GM21737 (cell line): ENCODE measurements at regions not wholly inside any gene's neighbourhood (a gene's known extent, or its start where the extent isn't known, plus 50 kb on each side); places are given as distances from the start of the nearest gene placed in this dataset.

Experiments
- ATAC-seq: cut with Tn5 transposase; IDR thresholded peaks from one replicate; pipeline ENCODE4 v1.9.1; 2021; ENCODE audit warnings: mild to moderate bottlenecking, moderate library complexity; ENCODE audit not compliant: unreplicated experiment

DNA sequence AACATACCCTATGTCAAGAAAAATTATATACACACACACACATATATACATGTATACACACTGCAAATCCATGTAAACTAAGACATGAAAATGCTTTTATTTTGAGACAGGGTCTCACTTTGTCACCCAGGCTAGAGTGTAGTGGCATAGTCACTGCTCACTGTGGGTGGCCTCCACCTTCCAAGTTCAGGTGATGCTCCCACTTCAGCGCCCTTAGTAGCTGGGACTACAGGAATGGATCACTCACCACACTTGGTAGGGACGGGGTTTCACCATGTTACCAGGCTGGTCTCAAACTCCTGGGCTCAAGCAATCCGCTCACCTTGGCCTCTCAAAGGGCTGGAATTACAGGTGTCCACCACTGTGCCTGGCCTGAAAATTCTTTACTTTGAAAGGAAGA, 617.6 kb downstream of the NYAP2 start:
- ATAC-seq = no peak

- no peak for ATAC-seq
Observed at GRCh38 chr2:226011716-226012450, 612.4 kb downstream of the NYAP2 start.

- ATAC-seq = no peak
Observed at GRCh38 chr2:226002438-226002837, 602.9 kb downstream of the NYAP2 start.

DNA sequence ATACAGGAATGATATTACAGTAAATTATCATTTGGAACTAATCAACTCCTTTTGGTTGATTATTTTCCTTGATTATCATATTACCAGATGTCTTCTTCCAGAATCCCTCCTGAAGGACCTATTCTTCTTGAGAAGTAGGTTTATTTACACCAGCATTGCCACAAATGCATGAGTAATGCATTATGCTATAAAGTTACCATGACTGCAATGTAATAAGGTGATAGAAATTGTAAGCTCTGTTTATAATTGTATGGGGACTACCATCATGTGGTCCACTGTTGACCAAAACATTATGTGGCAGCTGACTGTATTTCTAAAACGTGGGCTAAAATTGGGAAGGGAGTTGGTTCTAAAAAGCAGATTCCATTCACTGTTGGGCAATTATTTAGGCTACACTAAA, 602.2 kb downstream of the NYAP2 start:
- no peak for ATAC-seq

DNA sequence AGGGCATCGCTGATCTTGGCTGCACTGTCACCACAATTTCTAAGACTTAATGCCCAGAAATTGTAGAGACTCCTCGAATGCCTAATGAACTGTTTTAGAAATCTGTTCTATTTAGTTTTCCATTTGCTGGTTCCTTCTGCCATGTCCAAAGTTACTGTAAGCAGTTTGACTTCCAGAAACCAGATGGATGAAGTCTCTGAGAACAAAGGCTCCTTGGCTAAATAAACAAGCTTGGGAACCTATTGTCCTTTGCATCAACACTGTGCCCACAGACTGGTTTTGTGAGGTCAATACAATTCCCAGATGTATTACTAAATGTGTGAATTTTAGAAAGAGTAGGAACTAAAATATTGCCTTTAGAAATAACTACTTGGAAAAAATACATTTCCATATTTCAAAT, 600.2 kb downstream of the NYAP2 start:
- no peak for ATAC-seq

DNA sequence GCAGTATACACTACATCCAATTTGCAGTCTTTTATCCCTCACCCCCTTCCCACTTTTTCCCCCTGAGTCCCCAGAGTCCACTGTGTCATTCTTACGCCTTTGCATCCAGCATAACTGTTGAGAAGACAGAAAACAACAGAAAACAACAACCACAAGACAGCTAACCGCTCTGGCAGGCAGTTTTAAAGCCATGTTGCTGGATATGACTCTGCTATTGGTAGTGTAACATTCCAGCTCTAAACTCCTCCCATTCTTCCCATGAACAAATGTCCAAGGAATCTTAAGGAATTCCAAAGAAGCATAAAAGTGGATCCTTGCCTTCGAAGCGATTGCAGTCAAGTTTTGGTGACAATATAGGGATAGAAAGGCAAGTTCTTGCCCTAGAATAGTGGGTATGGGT, 599.1 kb downstream of the NYAP2 start:
- no peak for ATAC-seq

GRCh38 chr2:225998116-225998515, 598.6 kb downstream of the NYAP2 start:
- ATAC-seq = no peak

DNA sequence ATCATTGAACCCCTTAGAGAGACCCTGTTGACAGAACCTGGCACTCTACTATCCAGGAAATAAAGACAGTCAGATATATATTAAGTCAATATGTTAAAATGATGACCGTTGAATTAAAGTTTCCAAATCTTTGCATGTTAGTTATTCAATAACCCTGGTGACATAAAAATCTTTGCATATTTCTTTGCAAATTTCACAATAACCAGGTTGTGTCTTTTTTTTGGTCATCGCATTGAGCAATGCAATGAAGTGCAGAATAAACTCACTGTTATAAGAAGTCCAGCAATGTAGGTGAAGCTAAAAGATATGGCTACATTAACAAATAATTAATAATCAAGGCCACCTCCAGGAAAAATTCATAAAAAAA, 596.9 kb downstream of the NYAP2 start:
- ATAC-seq = no peak

- ATAC-seq = no peak
Observed at GRCh38 chr2:225995796-225996461, 596.4 kb downstream of the NYAP2 start.

DNA sequence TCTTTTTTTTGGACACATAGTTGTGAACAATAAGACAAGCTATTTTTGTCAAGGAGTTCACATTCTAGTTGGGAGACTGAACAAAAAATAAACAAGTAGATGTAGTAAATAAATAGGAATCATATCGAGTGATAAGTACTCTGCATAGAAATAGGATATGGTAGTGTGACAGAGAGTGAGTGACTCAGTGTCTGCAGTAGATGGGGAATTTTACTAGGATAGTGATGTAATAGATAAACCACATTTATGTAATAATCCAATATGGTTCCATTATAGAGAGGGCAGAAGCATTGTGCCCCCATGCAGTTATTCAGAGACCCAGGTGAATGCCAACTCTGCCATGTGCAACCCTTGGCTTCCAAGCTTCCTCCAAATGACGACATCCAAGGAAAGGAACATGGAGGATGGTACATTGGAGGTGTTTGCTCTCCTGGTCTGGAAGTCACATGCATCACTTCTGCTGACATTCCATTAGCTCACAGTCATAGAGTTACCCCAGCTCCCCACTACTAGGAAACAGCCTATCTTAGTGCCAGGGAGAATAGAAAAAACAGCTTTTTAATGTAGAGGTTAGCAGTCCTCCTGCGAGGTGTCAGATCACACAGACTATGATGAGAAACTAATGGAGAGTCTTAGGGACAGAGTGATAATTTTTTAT, 595.4 kb downstream of the NYAP2 start:
- ATAC-seq = no peak

DNA sequence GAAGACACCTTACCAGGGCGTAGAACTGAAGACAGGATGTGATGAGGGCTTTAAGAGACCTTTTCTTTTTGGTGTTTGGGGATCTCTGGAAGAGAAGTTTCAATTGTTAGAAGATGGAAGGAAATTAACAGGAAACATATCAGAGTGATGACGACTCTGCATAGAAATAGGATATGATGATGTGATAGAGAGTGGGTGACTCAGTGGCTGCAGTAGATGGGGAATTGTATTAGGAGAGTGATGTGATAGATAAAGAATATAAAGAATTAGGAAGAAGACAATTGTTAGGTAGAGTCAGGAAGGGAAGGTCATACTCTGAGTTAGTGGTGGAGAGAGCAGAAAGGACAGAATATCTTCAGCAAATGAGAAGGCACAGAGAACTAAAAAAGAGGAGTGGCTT, 593.9 kb downstream of the NYAP2 start:
- ATAC-seq = no peak

- no peak for ATAC-seq
Observed at GRCh38 chr2:225989809-225990208, 590.3 kb downstream of the NYAP2 start.

DNA sequence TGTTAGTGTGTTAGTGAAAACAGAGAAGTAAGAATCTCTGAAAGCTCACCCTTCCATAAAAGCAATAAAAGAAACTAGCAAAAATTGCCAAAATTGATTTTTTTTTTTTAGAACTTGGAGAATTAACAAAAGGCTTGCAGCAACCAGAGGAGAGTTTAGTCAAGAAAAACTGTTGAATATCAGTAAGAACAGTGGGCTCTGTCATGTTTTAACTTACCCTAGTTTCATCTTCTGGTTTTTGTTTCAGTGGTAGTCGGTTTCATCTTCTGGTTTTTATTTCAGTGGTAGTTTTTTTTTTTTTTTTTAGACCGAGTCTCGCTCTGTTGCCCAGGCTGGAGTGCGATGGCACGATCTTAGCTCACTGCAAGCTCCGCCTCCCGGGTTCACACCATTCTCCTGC, 580.9 kb downstream of the NYAP2 start:
- no peak for ATAC-seq

DNA sequence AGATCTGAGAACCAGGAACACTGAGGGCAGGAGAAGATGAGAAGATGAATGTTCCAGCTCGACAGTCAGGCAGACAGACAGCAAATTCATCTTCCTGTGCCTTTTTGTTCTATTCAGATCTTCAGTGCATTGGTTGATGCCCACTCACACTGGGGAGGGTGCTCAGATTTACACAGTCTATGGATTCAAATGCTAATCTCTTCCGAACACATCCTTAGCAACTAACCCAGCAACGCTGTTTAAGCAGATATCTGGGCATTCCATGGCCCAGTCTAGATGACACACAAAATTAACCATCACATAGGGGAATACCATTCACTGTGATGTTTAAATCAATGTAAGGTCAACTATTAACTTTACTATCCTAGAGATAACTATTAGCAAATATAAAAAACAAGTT, 571.9 kb downstream of the NYAP2 start:
- ATAC-seq = no peak

- ATAC-seq = no peak
Observed at GRCh38 chr2:225948903-225949302, 549.4 kb downstream of the NYAP2 start.

GRCh38 chr2:225938991-225939390, 539.5 kb downstream of the NYAP2 start:
- no peak for ATAC-seq

DNA sequence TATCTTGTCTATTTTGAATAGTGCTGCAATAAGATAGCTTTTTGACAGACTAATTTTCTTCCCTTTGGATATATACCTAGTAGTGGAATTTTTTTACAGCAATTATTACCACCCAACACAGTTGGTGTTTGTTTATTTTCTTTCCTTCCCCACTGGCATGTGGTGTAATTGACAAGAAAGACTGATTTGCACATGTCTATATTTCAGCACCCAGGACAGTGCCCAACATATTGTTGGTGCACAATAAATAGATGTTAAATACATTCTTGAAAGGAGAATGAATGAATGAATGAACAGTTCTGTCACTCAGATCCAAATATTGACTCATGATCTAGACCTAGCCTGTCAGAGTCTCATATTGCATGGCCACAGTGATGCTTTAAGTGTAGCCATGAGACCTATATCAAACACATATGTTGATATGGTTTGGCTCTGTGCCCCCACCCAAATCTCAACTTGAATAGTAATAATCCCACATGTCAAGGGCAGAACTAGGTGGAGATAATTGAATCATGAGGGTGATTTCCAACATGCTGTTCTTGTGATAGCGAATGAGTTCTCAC, 538.2 kb downstream of the NYAP2 start:
- ATAC-seq = no peak

GRCh38 chr2:225932811-225933413, 533.4 kb downstream of the NYAP2 start:
- no peak for ATAC-seq

DNA sequence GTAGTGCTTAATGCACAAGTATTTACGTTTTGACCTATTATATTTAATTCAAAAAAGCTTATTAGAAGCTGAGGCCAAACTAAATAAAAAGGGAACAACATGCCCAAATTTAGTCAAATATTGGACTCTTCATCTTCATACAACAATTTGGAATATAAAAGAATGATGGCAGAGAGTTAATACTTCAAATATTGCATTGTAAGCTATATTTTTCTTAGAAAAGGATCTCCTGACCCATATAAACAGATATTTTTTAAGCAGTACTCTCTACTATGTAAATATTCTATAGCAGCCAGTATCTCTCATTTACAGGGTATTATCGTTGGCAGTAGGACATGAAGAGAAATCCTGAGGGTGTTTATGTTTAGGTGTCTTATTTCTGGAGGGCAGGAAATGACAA, 531.2 kb downstream of the NYAP2 start:
- ATAC-seq = no peak

- ATAC-seq = no peak
Observed at GRCh38 chr2:225920621-225921220, 521.2 kb downstream of the NYAP2 start.

DNA sequence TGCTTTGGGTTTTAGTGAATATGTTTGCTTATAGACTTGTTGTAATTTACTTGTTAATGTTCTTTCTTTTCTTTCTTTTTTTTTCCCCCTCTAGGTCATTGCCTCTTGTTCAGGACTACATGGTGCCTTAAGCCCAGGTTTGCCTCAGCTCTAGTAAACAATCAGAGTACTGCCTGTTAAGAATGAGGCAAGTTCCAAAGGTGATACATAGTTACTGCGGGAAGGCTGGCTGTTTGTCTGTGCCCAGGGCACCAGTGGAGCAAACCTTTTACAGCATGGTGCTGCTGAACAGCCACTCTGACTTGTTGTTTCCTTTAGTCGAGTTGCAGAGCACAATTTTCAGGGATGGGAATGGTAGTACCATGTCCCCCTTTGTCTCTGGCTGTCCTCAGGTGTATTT, 517.2 kb downstream of the NYAP2 start:
- ATAC-seq = no peak
